Myocyte (in vitro differentiated cells): ENCODE measurements at regions not wholly inside any gene's neighbourhood (a gene's known extent, or its start where the extent isn't known, plus 50 kb on each side); places are given as distances from the start of the nearest gene placed in this dataset.

ENCODE experiments used
- DNase-seq: peaks from one replicate; pipeline ENCODE4 v3.0.0-alpha.2; 2012; ENCODE audit warnings: low read depth

DNA sequence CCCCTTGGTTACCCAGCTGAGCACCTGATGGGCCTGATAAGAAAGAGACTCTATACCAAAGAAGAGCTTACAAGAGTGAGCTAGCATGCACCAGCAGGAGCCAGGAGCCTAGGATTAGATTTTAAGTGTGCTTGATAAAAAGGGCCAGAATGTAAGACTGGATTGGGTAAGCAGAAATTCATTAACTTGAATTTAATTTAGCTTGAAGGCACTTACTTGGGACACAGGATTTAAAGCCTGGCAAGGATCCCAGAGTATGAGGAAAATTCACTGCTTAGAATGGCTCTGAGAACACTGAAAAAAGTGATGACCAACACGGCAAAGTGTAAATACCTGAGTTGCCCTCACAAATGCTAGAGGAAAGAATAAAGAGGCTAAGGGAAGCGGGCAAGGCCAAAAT, 91.3 kb upstream of the RBBP8 start:
- no peak for DNase-seq

DNA sequence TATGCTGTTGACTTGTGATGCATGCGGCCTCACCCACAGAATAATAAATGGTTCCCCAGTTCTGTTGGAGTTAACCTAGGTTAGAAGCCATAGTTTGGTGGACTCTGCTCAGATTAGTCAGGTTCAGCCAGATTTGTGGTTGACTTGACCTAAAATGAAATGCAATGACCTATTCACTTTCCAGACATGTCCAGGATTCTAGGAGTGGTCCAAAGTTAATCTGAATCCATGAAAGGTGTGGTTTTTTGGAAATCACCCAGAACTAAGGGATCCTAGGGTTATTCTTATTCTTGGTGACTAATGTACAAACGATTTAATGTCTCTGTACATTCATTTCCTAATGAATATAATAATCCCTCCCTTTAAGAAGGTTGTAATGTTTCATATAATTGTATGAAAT, 88.9 kb upstream of the RBBP8 start:
- DNase-seq = no peak

DNA sequence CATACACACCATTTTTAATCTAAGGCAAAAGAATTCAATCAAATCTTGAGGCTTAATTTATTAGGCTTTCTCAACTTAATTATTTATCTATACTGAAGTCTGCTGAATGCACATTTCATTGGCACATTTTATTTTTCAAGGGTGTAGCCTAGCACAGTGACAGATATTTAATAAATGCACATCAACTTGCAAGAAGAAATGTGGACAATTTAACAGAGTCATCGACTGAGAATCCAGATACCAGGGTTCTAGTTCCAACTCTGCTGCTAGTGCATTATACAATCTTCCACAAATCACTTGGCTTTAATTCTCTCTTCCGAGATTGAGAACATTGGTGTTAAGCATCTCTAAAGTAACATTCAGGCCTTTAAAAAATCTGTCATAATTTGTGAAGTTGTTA, 88.5 kb upstream of the RBBP8 start:
- DNase-seq = no peak

DNA sequence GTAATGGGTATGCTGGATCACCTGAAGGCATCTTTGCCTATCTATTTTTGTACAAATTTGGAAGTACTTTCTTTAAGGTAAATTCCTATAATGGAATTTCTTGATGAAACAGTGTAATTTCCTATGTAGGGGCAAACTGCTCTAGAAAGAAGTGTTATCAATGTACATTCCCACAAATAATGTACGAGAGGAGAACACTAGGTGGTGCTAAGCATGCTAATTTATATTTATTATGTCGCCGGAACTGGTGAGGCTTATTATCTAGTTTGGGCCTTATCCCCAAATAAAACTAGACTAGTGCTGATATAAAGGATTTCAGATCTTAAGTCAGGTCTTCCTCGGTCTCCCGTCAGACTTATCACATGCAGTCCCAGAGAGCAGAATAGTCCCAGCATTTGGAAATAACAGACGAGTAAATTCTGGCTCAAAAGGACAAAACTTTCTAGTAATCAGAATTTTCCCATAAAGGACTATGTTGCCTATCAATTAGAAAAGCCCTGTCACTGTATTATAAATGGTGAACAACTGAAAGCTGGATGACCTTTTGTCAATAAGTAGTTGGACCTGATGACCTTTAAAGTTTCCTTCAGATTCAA, 86.9 kb upstream of the RBBP8 start:
- DNase-seq = peak; percentile 19

GRCh38 chr18:22846697-22847096, 86.4 kb upstream of the RBBP8 start:
- no peak for DNase-seq

DNA sequence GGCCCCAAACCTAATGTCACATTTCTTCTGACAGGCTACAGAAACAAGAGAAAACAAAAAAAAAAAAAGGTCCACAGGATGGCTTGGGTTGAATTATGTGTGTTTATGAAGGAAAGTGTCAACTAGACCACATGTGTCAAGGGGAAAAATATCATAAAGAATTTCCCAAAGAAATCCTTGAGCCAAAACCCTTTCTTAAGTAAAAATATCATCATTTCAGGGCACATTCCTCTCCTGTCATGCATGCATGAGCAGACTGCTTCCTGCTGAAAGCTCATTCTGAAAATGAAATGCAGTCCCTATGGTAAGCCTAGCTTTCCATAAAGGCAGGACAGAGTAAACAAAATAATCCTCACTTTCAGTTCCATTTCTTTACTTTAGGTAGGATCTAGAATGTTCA, 85.7 kb upstream of the RBBP8 start:
- DNase-seq = no peak

- DNase-seq = no peak
Observed at GRCh38 chr18:22847867-22848451, 85.2 kb upstream of the RBBP8 start.

DNA sequence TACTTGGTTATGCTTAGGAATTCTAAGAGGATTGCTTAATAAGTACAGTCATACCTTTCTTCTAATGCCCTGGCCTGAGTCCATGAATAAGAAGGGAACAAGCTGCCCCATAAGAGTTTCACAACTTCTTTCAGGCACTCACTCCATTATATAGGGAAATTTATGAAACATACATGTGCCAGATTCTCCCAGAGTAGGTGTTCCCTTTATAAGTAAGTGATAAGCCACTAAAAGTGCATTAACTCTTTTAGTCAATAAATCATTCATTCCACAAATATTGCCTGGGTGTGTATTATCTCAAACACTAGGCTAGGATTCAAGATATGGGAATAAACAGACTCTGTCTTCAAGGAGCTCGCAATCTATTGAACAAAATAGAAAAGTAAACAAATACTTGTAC, 84.5 kb upstream of the RBBP8 start:
- DNase-seq = no peak

- DNase-seq = no peak
Observed at GRCh38 chr18:22856870-22857269, 76.3 kb upstream of the RBBP8 start.

- no peak for DNase-seq
Observed at GRCh38 chr18:22858121-22858520, 75.0 kb upstream of the RBBP8 start.

DNA sequence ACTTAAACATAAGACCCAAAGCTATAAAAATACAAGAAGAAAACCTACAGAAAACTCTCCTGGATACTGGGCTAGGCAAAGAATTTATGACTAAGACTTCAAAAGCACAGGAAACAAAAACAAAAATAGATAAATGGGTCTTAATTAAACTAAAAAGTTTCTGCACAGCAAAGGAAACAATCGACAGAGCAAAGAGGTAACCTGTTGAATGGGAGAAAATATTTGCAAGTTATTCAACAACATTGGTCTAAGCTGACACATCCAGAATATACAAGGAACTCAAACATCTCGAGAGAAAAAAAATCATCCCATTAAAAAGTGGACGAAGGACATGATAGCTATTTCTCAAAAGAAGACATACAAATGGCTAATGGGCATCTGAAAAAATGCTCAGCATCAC, 72.3 kb upstream of the RBBP8 start:
- no peak for DNase-seq

GRCh38 chr18:22865354-22866116, 67.6 kb upstream of the RBBP8 start:
- no peak for DNase-seq

DNA sequence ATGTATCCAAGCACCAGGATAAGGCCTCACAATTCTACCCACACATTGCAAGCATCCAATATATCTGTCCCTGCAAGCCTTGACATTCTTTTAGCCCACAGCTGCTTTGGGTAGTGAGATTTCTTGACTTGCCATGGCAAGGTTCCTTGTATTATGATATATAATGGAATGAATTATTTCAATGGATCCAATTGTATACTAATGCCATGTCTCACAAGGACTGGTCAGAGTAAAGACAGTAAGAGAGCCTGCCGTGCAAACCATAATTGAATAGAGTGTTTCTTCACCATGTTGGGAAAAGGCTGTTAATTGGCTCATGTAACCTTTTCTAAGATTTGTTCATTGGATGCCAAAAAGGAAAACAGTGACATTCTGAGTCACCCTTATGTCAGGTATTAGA, 64.3 kb upstream of the RBBP8 start:
- DNase-seq = no peak

- peak; percentile 25 for DNase-seq
Observed at GRCh38 chr18:22871809-22872525, 61.2 kb upstream of the RBBP8 start.

DNA sequence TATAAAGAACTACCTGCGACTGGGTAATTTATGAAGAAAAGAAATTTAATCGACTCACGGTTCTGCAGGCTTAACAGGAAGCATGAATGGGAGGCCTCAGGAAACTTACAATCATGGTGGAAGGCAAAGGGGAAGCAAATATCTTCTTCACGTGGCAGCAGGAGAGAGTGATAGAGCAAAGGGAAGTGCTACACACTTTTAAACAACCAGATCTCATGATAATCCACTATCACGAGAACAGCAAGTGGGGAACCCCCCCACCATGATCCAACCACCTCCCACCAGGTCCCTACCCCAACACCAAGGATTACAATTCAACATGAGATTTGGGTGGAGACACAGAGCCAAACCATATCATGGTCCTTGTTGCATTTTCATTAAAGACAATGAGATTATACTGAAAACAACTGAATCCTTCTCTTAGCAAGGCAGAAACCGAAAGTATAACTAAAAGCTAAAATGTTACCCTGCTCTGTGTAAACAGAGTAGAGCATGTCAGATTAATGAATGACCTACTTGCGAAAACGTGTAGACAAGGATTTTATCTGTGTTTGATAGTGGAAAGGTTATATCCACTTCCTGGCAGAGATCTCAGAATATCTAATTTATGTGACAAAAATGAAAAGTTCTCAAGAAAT, 60.1 kb upstream of the RBBP8 start:
- DNase-seq = no peak

GRCh38 chr18:22879293-22879692, 53.8 kb upstream of the RBBP8 start:
- no peak for DNase-seq

DNA sequence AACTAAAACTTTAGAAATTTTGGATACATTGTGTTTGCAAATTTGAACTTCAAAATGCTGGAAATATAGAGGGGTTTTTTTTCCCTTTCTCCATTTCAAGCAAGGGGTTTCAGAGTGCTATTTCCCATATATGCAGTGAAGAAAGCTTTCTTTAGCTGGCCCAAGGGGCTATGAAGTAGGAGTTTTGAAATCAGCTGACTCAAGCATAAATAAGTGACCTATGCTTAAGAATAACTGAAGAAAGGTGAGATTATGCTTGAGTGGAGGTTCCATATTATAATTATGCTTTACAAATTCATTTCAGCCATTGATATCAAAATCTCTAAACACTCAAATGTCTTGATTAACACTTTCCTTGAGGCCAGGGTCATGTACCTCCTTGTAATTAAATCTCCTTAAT, 51.0 kb upstream of the RBBP8 start:
- DNase-seq = no peak

- DNase-seq = no peak
Observed at GRCh38 chr18:22883179-22883578, 49.9 kb upstream of the RBBP8 start.
